A549 (cell line): ENCODE measurements at regions not wholly inside any gene's neighbourhood (a gene's known extent, or its start where the extent isn't known, plus 50 kb on each side); places are given as distances from the start of the nearest gene placed in this dataset.

ENCODE experiments used
- ATAC-seq, 2 experiments: fragments of 200-7000 bp in 1 of 2; fragments of >200 bp in 1 of 2; cut with Nextera tagmentation in 1 of 2; cut with Tn5 transposase in 1 of 2; 3 replicates each; pipeline versions ENCODE4 v1.8.0 to v1.9.1; 2018 to 2020; ENCODE audit warnings: mild to moderate bottlenecking in 1 of 2, moderate library complexity in 1 of 2
- CTCF ChIA-PET: fragments of 300-600 bp; sonication (Branson Sonifier 250); formaldehyde crosslinking; extraction: SDS; loops from one replicate; lab custom pipeline; 2021; ENCODE audit warnings: antibody characterized with exemption, inconsistent platforms; lab: Yijun Ruan, JAX
- POLR2A ChIA-PET: fragments of 350-600 bp; formaldehyde crosslinking; extraction: SDS; loops from one replicate; lab custom pipeline; 2021; ENCODE audit warnings: antibody characterized with exemption, inconsistent platforms; lab: Yijun Ruan, JAX
- DNase-seq, 2 experiments: peaks; one replicate each; pipeline versions ENCODE4 v3.0.0 to v3.0.0-alpha.2; 2011 to 2016; ENCODE audit warnings: low read depth in 1 of 2, low spot score in 1 of 2
- FAIRE-seq: peaks from 2 replicates; lab custom pipeline; 2011; peaks lifted over from hg19 to GRCh38; lab: Jason Lieb, UNC
- H3K27ac ChIP-seq, 2 experiments: fragments of >200 bp; sonication (Bioruptor Twin); formaldehyde crosslinking; 3 replicates each; pipeline ENCODE4 v1.5.1; 2016 to 2017
- H3K4me1 ChIP-seq: fragments of >200 bp; sonication (Bioruptor Twin); formaldehyde crosslinking; 3 replicates; pipeline ENCODE4 v1.6.1; 2016
- H3K4me2 ChIP-seq: fragments of >200 bp; sonication (Bioruptor Twin); formaldehyde crosslinking; 3 replicates; pipeline ENCODE4 v1.6.1; 2016
- H3K4me3 ChIP-seq: fragments of >200 bp; sonication (Bioruptor Twin); formaldehyde crosslinking; 3 replicates; pipeline ENCODE4 v1.5.1; 2016
- H3K9me3 ChIP-seq: fragments of >200 bp; sonication (Bioruptor Twin); formaldehyde crosslinking; 3 replicates; pipeline ENCODE4 v1.6.1; 2016
- CBX8 ChIP-seq: fragments of 200-600 bp; sonication (generic); IDR thresholded peaks from 2 replicates; pipeline ENCODE4 v1.6.1; 2016
- CHD4 ChIP-seq: fragments of 200-600 bp; sonication (generic); IDR thresholded peaks from 2 replicates; pipeline ENCODE4 v1.6.1; 2016; ENCODE audit warnings: antibody characterized with exemption, mild to moderate bottlenecking, borderline replicate concordance
- EHF ChIP-seq: fragments of 250-450 bp; sonication (Bioruptor Pico); IDR thresholded peaks from 2 replicates; pipeline ENCODE4 v1.5.0; 2020; ENCODE audit warnings: mild to moderate bottlenecking
- EP300 ChIP-seq, 2 experiments: fragments of >200 bp; sonication (Bioruptor Twin); formaldehyde crosslinking; IDR thresholded peaks; 2 replicates in 1 of 2; 3 replicates in 1 of 2; pipeline ENCODE4 v1.6.1; 2016 to 2017
- GATA3 ChIP-seq: IDR thresholded peaks from 2 replicates; pipeline ENCODE4 v1.6.1; 2012; ENCODE audit warnings: borderline replicate concordance
- HOXB5 ChIP-seq: fragments of 250-450 bp; sonication (Bioruptor Pico); IDR thresholded peaks from 2 replicates; pipeline ENCODE4 v1.5.0; 2020; ENCODE audit warnings: mild to moderate bottlenecking, moderate library complexity
- JUN ChIP-seq, 2 experiments: fragments of >200 bp; sonication (Bioruptor Twin); formaldehyde crosslinking; IDR thresholded peaks; 2 replicates in 1 of 2; 3 replicates in 1 of 2; pipeline ENCODE4 v1.6.1; 2016 to 2017
- JUNB ChIP-seq: fragments of >200 bp; sonication (Bioruptor Twin); formaldehyde crosslinking; IDR thresholded peaks from 2 replicates; pipeline ENCODE4 v1.6.1; 2016
- KDM1A ChIP-seq: fragments of 200-600 bp; sonication (generic); IDR thresholded peaks from 2 replicates; pipeline ENCODE4 v1.6.1; 2016; ENCODE audit warnings: low read depth, mild to moderate bottlenecking
- KDM5A ChIP-seq: fragments of 200-600 bp; sonication (generic); IDR thresholded peaks from 2 replicates; pipeline ENCODE4 v1.6.1; 2016; ENCODE audit warnings: antibody characterized with exemption, mild to moderate bottlenecking
- RARB ChIP-seq: fragments of 250-450 bp; sonication (Bioruptor Pico); IDR thresholded peaks from 2 replicates; pipeline ENCODE4 v1.8.0; 2021; ENCODE audit warnings: mild to moderate bottlenecking, moderate library complexity
- RCOR1 ChIP-seq: fragments of 150-350 bp; IDR thresholded peaks from 2 replicates; pipeline ENCODE4 v1.6.1; 2014; ENCODE audit warnings: antibody characterized with exemption, low read length, low read depth
- RNF2 ChIP-seq: fragments of 200-600 bp; sonication (generic); IDR thresholded peaks from 2 replicates; pipeline ENCODE4 v1.6.1; 2016; ENCODE audit warnings: low read depth, mild to moderate bottlenecking, antibody characterized with exemption, moderate library complexity, borderline replicate concordance
- SREBF2 ChIP-seq: fragments of 450-650 bp; IDR thresholded peaks from 2 replicates; pipeline ENCODE4 v1.6.1; 2014; ENCODE audit warnings: mild to moderate bottlenecking, moderate library complexity
- TFCP2L1 ChIP-seq: fragments of 250-450 bp; sonication (Bioruptor Pico); IDR thresholded peaks from 2 replicates; pipeline ENCODE4 v1.5.0; 2021; ENCODE audit warnings: mild to moderate bottlenecking
- ZNF302 ChIP-seq: fragments of 250-450 bp; sonication (Bioruptor Pico); IDR thresholded peaks from 2 replicates; pipeline ENCODE4 v1.9.0; 2021; ENCODE audit warnings: inconsistent platforms, mild to moderate bottlenecking, moderate library complexity
- ZSCAN20 ChIP-seq: fragments of 250-450 bp; sonication (Bioruptor Pico); IDR thresholded peaks from 2 replicates; pipeline ENCODE4 v1.8.0; 2022; ENCODE audit warnings: mild to moderate bottlenecking, moderate library complexity
- WGBS: methylation state at CpG from one replicate; pipeline ENCODE4 v1.1.6; 2017; ENCODE audit errors: missing lambda C conversion rate; 5-methylcytosine and 5-hydroxymethylcytosine counted together
- TF ChIP-seq, protein P1 (sequence below): fragments of 150-350 bp; IDR thresholded peaks from 2 replicates; pipeline ENCODE4 v1.6.1; 2014; ENCODE audit warnings: low read depth, mild to moderate bottlenecking, low read length
- TF ChIP-seq, protein P2 (sequence below): fragments of >200 bp; sonication (Bioruptor Twin); formaldehyde crosslinking; IDR thresholded peaks from 2 replicates; pipeline ENCODE4 v1.6.1; 2016
- TF ChIP-seq, protein P3 (sequence below): IDR thresholded peaks from 2 replicates; pipeline ENCODE4 v1.6.1; 2012; ENCODE audit warnings: low read depth, borderline replicate concordance
- TF ChIP-seq, protein P4 (sequence below): fragments of >200 bp; sonication (Bioruptor Twin); formaldehyde crosslinking; IDR thresholded peaks from 3 replicates; pipeline ENCODE4 v1.6.1; 2016
- TF ChIP-seq, protein P5 (sequence below): fragments of 200-600 bp; sonication (generic); IDR thresholded peaks from 2 replicates; pipeline ENCODE4 v1.6.1; 2016; ENCODE audit warnings: antibody characterized with exemption, mild to moderate bottlenecking, moderate library complexity
- TF ChIP-seq, protein P6 (sequence below): IDR thresholded peaks from 2 replicates; pipeline ENCODE4 v1.6.1; 2012

DNA sequence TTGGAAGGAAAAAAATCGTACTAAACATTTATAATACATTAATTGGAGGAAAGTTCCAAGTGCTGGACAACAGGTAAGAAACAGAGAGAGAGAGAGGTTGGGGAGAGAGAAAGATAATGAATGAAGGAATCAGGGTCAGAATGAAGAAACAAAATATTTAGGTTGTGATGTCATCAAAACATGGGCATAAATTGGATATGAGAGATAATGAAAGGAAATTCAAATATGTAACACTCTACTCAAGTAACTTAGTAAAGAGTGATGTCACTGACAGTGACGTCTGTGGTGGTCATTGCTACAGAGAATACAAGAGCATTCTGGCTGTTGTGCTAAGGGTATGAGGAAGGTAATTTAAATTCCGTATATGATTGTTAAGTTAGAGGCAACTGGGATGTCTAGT lies 543.4 kb upstream of the COX7C start:
- Histone ChIP-seq H3K4me3 (no peak overlapping the region), H3K4me2 (no peak overlapping the region), H3K4me1 (no peaks in the 10 kb centered on the region), H3K9me3 (no peaks in the 10 kb centered on the region), H3K27ac (no peak overlapping the region)
- ATAC-seq (no peak), DNase-seq (no peak), FAIRE-seq (no peak)
- TF ChIP-seq, protein P1, sequence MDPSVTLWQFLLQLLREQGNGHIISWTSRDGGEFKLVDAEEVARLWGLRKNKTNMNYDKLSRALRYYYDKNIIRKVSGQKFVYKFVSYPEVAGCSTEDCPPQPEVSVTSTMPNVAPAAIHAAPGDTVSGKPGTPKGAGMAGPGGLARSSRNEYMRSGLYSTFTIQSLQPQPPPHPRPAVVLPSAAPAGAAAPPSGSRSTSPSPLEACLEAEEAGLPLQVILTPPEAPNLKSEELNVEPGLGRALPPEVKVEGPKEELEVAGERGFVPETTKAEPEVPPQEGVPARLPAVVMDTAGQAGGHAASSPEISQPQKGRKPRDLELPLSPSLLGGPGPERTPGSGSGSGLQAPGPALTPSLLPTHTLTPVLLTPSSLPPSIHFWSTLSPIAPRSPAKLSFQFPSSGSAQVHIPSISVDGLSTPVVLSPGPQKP, result no peak
- TF ChIP-seq KDM5A (no peak), RNF2 (no peak), JUNB (no peak), HOXB5 (no peak), RCOR1 (no peak), ZNF302 (CRISPR knock-in tag) (no peak), SREBF2 (no peak), CHD4 (no peak)
- TF ChIP-seq, protein P2, sequence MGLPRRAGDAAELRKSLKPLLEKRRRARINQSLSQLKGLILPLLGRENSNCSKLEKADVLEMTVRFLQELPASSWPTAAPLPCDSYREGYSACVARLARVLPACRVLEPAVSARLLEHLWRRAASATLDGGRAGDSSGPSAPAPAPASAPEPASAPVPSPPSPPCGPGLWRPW, result no peak
- TF ChIP-seq, protein P3, sequence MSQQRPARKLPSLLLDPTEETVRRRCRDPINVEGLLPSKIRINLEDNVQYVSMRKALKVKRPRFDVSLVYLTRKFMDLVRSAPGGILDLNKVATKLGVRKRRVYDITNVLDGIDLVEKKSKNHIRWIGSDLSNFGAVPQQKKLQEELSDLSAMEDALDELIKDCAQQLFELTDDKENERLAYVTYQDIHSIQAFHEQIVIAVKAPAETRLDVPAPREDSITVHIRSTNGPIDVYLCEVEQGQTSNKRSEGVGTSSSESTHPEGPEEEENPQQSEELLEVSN, result no peak
- TF ChIP-seq, protein P4, sequence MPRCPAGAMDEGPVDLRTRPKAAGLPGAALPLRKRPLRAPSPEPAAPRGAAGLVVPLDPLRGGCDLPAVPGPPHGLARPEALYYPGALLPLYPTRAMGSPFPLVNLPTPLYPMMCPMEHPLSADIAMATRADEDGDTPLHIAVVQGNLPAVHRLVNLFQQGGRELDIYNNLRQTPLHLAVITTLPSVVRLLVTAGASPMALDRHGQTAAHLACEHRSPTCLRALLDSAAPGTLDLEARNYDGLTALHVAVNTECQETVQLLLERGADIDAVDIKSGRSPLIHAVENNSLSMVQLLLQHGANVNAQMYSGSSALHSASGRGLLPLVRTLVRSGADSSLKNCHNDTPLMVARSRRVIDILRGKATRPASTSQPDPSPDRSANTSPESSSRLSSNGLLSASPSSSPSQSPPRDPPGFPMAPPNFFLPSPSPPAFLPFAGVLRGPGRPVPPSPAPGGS, result no peak
- CTCF ChIA-PET, result no interaction called here
- WGBS, result 18% methylated on average over 3 of the region's 3 CpGs
- POLR2A ChIA-PET, result no interaction called here

DNA sequence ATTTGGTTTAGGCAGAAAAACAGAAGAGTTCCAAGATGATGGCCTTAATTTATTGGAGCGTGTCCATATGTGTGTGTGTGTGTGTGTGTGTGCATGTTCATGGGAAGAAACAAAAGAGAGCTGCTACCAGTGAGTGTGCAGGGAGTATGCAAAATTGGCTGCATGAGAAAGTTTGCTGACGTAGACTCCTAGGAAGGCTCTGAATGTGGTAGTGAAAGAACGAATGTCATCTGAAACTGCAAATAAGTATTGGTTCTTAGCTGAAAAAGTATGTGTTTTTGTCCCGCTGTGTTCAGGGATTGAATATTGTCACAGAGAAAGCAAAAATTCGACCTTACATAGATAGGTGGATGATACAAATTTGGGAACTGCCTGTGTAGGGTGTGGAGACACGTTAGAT lies 542.6 kb upstream of the COX7C start:
- H3K4me1 ChIP-seq, result no peaks in the 10 kb centered on the region
- H3K9me3 ChIP-seq, result no peaks in the 10 kb centered on the region
- ChIA-PET CTCF (no interaction called here), POLR2A (no interaction called here)
- no peak overlapping the region for H3K4me3 ChIP-seq
- ATAC-seq (no peak), DNase-seq (no peak), FAIRE-seq (no peak)
- TF ChIP-seq, protein P5, sequence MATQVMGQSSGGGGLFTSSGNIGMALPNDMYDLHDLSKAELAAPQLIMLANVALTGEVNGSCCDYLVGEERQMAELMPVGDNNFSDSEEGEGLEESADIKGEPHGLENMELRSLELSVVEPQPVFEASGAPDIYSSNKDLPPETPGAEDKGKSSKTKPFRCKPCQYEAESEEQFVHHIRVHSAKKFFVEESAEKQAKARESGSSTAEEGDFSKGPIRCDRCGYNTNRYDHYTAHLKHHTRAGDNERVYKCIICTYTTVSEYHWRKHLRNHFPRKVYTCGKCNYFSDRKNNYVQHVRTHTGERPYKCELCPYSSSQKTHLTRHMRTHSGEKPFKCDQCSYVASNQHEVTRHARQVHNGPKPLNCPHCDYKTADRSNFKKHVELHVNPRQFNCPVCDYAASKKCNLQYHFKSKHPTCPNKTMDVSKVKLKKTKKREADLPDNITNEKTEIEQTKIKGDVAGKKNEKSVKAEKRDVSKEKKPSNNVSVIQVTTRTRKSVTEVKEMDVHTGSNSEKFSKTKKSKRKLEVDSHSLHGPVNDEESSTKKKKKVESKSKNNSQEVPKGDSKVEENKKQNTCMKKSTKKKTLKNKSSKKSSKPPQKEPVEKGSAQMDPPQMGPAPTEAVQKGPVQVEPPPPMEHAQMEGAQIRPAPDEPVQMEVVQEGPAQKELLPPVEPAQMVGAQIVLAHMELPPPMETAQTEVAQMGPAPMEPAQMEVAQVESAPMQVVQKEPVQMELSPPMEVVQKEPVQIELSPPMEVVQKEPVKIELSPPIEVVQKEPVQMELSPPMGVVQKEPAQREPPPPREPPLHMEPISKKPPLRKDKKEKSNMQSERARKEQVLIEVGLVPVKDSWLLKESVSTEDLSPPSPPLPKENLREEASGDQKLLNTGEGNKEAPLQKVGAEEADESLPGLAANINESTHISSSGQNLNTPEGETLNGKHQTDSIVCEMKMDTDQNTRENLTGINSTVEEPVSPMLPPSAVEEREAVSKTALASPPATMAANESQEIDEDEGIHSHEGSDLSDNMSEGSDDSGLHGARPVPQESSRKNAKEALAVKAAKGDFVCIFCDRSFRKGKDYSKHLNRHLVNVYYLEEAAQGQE, result no peak
- TF ChIP-seq TFCP2L1 (CRISPR knock-in tag) (no peak), EHF (CRISPR knock-in tag) (no peak), GATA3 (no peak), JUN (IDR thresholded peaks at IDR 0.05) (no peak), RARB (CRISPR knock-in tag) (no peak), ZSCAN20 (CRISPR knock-in tag) (no peak), EP300 (IDR thresholded peaks at IDR 0.05) (no peak), KDM1A (no peak), CBX8 (no peak)
- TF ChIP-seq, protein P6, sequence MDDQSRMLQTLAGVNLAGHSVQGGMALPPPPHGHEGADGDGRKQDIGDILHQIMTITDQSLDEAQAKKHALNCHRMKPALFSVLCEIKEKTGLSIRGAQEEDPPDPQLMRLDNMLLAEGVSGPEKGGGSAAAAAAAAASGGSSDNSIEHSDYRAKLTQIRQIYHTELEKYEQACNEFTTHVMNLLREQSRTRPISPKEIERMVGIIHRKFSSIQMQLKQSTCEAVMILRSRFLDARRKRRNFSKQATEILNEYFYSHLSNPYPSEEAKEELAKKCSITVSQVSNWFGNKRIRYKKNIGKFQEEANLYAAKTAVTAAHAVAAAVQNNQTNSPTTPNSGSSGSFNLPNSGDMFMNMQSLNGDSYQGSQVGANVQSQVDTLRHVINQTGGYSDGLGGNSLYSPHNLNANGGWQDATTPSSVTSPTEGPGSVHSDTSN, result no peak
- TF ChIP-seq, protein P3, result no peak
- 29% methylated on average over 6 of the region's 6 CpGs for WGBS
- no peak overlapping the region for H3K27ac ChIP-seq
- H3K4me2 ChIP-seq, result no peak overlapping the region
